Vagina (tissue), 2 donors: ENCODE measurements at regions not wholly inside any gene's neighbourhood (a gene's known extent, or its start where the extent isn't known, plus 50 kb on each side); places are given as distances from the start of the nearest gene placed in this dataset.
"Not testable (repeated sequence)": the region's sequence is repeated elsewhere in the genome, so short reads cannot be mapped to it uniquely, and the experiment has no call there.

Experiments used
- DNase-seq, 2 donors: peaks; one replicate each; pipeline ENCODE4 v3.0.0-alpha.2; 2017; ENCODE audit errors: extremely low spot score in 2 of 2
- H3K27ac ChIP-seq: fragments of 200-600 bp; sonication (generic); one replicate; pipeline ENCODE4 v1.5.1; 2019
- H3K27me3 ChIP-seq: fragments of 200-600 bp; sonication (generic); one replicate; pipeline ENCODE4 v1.5.1; 2019
- H3K36me3 ChIP-seq, 2 donors: fragments of 200-600 bp; sonication (generic); one replicate each; pipeline ENCODE4 v1.5.1; 2017 to 2019
- H3K4me1 ChIP-seq: fragments of 200-600 bp; sonication (generic); one replicate; pipeline ENCODE4 v1.5.1; 2019
- H3K4me3 ChIP-seq, 2 donors: fragments of 200-600 bp; sonication (generic); 1 replicate in 1 of 2; 2 replicates in 1 of 2; pipeline ENCODE4 v1.5.1; 2016 to 2019
- H3K9me3 ChIP-seq: fragments of 200-600 bp; sonication (generic); one replicate; pipeline ENCODE4 v1.5.1; 2019
- POLR2A ChIP-seq, 2 donors: fragments of 450-650 bp; IDR thresholded peaks; one replicate each; pipeline ENCODE4 v1.6.1; 2017; ENCODE audit warnings: antibody characterized with exemption in 2 of 2, mild to moderate bottlenecking in 2 of 2, moderate library complexity in 2 of 2
- POLR2AphosphoS5 ChIP-seq, 2 donors: sonication (generic); formaldehyde crosslinking; IDR thresholded peaks; one replicate each; pipeline ENCODE4 v1.9.0; 2017; ENCODE audit warnings: antibody characterized with exemption in 2 of 2, mild to moderate bottlenecking in 2 of 2, low read depth in 1 of 2; ENCODE audit not compliant: insufficient read depth in 1 of 2
- intact Hi-C: fragments of 100-400 bp; cut with DNase I; formaldehyde crosslinking; loops from one replicate; pipeline ENCODE4 v1.15.1; 2023
- TF ChIP-seq, protein P1 (sequence below), 3 experiments: fragments of 450-650 bp in 2 of 3; fragments of 200-600 bp in 1 of 3; sonication (generic) in 1 of 3; IDR thresholded peaks; one replicate each; pipeline ENCODE4 v1.5.1; 2017 to 2019; ENCODE audit warnings: antibody characterized with exemption in 3 of 3, mild to moderate bottlenecking in 2 of 3, moderate library complexity in 2 of 3

DNA sequence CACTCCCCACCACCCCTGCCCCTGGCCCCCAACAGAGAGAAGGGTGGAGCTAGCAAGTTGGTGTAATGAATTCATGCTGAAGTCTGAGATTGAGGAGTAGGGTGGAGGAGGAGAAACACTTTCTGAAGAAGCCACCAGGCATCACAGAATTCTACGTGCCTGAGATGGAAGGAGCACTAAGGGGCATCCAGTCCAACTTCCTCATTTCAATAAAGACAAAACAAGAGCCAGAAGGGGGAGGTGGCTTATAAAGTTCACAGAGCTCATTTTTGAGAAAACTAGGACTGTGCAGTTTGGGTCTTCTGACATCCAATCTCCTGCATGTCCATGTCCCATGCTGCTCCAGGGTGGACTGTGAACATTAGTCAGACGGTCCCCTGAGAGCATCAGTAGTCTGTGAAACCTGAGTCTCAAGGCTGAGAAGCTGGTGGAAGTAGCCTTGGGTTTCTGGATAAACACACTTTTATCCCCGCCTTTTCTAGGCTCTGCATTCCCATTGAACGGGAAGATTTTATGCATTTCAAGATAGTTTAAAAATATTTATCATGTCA is 77.7 kb downstream of the TRIM43 start:
- no peak overlapping the region for H3K27ac ChIP-seq
- peaks cover 5% of the 10 kb centered on the region for H3K4me1 ChIP-seq
- no peak for DNase-seq
- H3K9me3 ChIP-seq: no peaks in the 10 kb centered on the region
- H3K27me3 ChIP-seq: no peaks in the 10 kb centered on the region
- no peaks in the 10 kb centered on the region for H3K36me3 ChIP-seq
- intact Hi-C loops: no loop called here
- no peak for TF ChIP-seq POLR2AphosphoS5 (IDR thresholded peaks at IDR 0.05; ENCODE audit: insufficient read depth in 1 of 2, low read depth in 1 of 2)
- no peak for TF ChIP-seq POLR2A (IDR thresholded peaks at IDR 0.05)
- TF ChIP-seq, protein P1, sequence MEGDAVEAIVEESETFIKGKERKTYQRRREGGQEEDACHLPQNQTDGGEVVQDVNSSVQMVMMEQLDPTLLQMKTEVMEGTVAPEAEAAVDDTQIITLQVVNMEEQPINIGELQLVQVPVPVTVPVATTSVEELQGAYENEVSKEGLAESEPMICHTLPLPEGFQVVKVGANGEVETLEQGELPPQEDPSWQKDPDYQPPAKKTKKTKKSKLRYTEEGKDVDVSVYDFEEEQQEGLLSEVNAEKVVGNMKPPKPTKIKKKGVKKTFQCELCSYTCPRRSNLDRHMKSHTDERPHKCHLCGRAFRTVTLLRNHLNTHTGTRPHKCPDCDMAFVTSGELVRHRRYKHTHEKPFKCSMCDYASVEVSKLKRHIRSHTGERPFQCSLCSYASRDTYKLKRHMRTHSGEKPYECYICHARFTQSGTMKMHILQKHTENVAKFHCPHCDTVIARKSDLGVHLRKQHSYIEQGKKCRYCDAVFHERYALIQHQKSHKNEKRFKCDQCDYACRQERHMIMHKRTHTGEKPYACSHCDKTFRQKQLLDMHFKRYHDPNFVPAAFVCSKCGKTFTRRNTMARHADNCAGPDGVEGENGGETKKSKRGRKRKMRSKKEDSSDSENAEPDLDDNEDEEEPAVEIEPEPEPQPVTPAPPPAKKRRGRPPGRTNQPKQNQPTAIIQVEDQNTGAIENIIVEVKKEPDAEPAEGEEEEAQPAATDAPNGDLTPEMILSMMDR (IDR thresholded peaks at IDR 0.05): no peak
- H3K4me3 ChIP-seq: no peak overlapping the region

DNA sequence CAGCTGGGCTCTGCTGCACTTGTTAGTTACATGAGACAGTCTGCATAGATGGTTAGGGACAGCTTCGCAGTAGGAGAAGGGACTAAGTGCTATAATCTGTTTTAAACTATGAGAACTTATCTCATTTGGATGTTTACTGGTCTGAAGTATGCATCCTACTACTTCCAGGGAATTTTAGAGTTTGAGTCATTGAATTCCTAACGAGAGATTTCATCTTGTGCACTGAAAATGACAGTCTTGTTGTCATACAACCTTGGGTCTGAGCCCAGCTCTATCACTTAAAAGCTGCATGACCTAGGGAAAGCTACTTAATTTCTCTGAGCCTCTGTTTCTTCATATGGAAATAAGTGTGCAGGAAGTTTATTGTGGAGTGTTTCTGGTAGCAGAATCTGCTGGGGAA is 78.4 kb downstream of the TRIM43 start:
- H3K4me3 ChIP-seq: no peak overlapping the region
- H3K36me3 ChIP-seq: no peaks in the 10 kb centered on the region
- no peak overlapping the region for H3K27ac ChIP-seq
- peaks cover 5% of the 10 kb centered on the region for H3K4me1 ChIP-seq
- no peaks in the 10 kb centered on the region for H3K9me3 ChIP-seq
- TF ChIP-seq, protein P1 (IDR thresholded peaks at IDR 0.05): no peak
- TF ChIP-seq POLR2AphosphoS5 (IDR thresholded peaks at IDR 0.05; ENCODE audit: insufficient read depth in 1 of 2, low read depth in 1 of 2): no peak
- TF ChIP-seq POLR2A (IDR thresholded peaks at IDR 0.05): no peak
- intact Hi-C loops: no loop called here
- H3K27me3 ChIP-seq: no peaks in the 10 kb centered on the region
- DNase-seq: no peak

DNA sequence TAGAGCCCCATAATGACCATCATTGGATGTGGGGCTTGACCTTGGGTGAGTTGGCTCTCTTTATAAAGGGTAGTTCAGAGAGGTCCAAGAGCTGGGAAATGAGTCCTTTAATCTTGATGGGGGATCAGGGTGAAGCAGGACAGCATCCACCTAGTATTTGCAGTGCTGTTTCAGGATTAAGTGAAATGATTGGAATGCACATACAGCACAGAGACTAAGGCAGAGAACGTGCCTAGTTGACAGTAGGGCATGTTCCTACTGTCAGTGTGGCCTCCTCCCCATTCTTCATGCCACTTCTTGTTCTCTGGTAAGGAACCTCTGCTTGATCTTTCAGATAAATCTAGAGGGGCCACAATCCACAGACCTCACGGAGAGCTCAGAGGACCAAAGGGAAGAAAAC is 78.9 kb downstream of the TRIM43 start:
- DNase-seq: no peak
- Histone ChIP-seq H3K4me3 (no peak overlapping the region), H3K36me3 (no peaks in the 10 kb centered on the region), H3K27me3 (no peaks in the 10 kb centered on the region), H3K9me3 (no peaks in the 10 kb centered on the region), H3K27ac (no peak overlapping the region), H3K4me1 (peaks cover 5% of the 10 kb centered on the region)
- TF ChIP-seq, protein P1 (IDR thresholded peaks at IDR 0.05): no peak
- TF ChIP-seq POLR2AphosphoS5 (IDR thresholded peaks at IDR 0.05; ENCODE audit: insufficient read depth in 1 of 2, low read depth in 1 of 2): no peak
- no peak for TF ChIP-seq POLR2A (IDR thresholded peaks at IDR 0.05)
- intact Hi-C loops: no loop called here

DNA sequence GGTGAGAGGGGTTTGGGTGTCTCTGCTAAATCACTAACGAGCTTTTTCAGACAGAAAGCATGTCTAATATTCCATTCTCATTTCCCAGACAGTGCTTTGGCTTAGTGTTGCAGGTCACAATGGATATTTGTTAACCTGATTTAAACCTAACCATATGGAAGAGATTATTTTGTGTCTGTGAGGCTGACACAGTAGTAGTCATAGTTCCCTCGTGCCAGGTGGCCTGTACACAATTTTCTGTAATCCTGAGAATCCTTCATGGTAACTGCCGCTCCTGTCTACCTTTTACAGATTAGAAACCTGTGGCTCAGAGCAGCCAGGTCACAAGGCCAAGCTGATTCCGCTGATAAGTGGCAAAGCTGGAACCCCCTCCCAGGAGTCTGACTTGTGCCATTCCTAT is 79.4 kb downstream of the TRIM43 start:
- H3K27ac ChIP-seq, H3K36me3 ChIP-seq, H3K9me3 ChIP-seq, DNase-seq, H3K4me3 ChIP-seq, H3K4me1 ChIP-seq, H3K27me3 ChIP-seq, intact Hi-C loops: not testable (repeated sequence)

GRCh38 chr2:95671992-95672391 is 80.2 kb downstream of the TRIM43 start:
- H3K27ac ChIP-seq, H3K4me3 ChIP-seq, DNase-seq, H3K36me3 ChIP-seq, H3K9me3 ChIP-seq, H3K4me1 ChIP-seq, intact Hi-C loops, H3K27me3 ChIP-seq: not testable (repeated sequence)

DNA sequence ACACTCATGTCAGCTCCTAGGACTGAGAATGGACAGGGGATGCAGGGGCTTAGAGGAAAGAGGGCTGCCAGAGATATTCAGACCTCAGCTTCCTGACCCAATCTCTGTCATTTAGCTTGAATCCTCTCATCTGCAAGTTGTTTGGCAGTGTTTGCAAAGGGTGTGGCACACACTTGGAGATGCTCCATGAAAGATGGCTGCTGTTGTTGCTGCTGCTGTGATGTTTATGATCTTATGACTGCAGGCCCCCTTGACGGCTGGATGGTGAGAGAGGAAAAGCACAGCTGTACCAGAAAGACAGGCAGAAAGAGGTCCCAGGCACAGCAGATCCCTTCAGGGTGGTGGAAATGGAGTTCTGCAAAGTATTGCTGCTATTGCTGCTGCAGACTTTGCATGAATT is 80.7 kb downstream of the TRIM43 start:
- H3K9me3 ChIP-seq, H3K4me1 ChIP-seq, H3K36me3 ChIP-seq, H3K4me3 ChIP-seq, H3K27me3 ChIP-seq, H3K27ac ChIP-seq, DNase-seq, intact Hi-C loops: not testable (repeated sequence)

- Histone ChIP-seq H3K4me3 (no peak overlapping the region), H3K36me3 (no peaks in the 10 kb centered on the region), H3K9me3 (no peaks in the 10 kb centered on the region), H3K27me3 (no peaks in the 10 kb centered on the region), H3K4me1 (peaks cover 5% of the 10 kb centered on the region), H3K27ac (no peak overlapping the region)
- TF ChIP-seq POLR2A (IDR thresholded peaks at IDR 0.05) (no peak), POLR2AphosphoS5 (IDR thresholded peaks at IDR 0.05; ENCODE audit: insufficient read depth in 1 of 2, low read depth in 1 of 2) (no peak)
- TF ChIP-seq, protein P1 (IDR thresholded peaks at IDR 0.05): no peak
- DNase-seq: no peak
- intact Hi-C loops: no loop called here
Observed at GRCh38 chr2:95674186-95674585, 82.4 kb downstream of the TRIM43 start.

DNA sequence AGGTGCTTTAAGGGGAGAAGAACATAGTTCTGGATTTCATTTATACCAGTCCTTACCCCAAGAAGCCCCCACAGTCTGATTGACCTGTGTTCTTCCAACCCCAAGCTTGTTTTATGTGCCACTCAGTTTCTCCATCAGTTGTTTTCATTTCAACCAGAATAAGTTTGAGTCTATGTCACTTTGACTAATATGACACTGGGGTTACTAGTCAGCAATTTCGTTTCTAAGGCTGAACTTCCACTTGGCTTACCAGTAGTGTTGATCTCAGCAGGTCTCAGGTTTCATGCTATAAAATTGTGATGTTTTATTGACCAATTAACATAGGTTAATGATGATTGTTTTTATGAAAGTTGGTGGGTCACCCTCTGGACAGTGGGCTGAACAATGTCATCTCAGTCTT is 84.8 kb downstream of the TRIM43 start:
- DNase-seq, H3K36me3 ChIP-seq, H3K9me3 ChIP-seq, H3K27ac ChIP-seq, H3K27me3 ChIP-seq, intact Hi-C loops, H3K4me1 ChIP-seq, H3K4me3 ChIP-seq: not testable (repeated sequence)
